Right renal pelvis (tissue), 4 donors: ENCODE measurements at regions not wholly inside any gene's neighbourhood (a gene's known extent, or its start where the extent isn't known, plus 50 kb on each side); places are given as distances from the start of the nearest gene placed in this dataset.
"Not testable (repeated sequence)": the region's sequence is repeated elsewhere in the genome, so short reads cannot be mapped to it uniquely, and the experiment has no call there.

Source experiments
- DNase-seq, 4 donors: peaks; one replicate each; pipeline ENCODE4 v3.0.0-alpha.2; 2013; ENCODE audit warnings: low read depth in 4 of 4, low spot score in 3 of 4, missing footprints in 1 of 4

DNA sequence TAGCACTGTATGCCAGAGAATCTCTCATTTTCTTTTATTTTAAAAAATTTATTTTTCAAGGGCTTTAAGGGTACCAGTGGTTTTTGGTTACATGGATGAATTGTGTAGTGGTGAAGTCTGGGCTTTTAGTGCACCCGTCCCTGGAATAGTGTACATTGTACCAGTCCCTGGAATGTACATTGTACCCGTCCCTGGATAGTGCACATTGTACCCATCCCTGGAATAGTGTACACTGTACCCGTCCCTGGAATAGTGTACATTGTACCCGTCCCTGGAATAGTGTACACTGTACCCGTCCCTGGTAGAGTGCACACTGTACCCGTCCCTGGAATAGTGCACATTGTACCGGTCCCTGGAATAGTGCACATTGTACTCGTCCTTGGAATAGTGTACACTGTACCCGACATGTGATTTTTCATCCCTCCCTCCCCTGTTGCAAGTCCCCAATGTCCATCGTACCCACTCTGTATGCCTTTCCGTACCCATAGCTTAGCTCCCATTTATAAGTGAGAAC is 56.1 kb upstream of the HELT start:
- DNase-seq: no peak

- not testable (repeated sequence) for DNase-seq
Observed at GRCh38 chr4:184965230-184966050, 52.9 kb upstream of the HELT start.

DNA sequence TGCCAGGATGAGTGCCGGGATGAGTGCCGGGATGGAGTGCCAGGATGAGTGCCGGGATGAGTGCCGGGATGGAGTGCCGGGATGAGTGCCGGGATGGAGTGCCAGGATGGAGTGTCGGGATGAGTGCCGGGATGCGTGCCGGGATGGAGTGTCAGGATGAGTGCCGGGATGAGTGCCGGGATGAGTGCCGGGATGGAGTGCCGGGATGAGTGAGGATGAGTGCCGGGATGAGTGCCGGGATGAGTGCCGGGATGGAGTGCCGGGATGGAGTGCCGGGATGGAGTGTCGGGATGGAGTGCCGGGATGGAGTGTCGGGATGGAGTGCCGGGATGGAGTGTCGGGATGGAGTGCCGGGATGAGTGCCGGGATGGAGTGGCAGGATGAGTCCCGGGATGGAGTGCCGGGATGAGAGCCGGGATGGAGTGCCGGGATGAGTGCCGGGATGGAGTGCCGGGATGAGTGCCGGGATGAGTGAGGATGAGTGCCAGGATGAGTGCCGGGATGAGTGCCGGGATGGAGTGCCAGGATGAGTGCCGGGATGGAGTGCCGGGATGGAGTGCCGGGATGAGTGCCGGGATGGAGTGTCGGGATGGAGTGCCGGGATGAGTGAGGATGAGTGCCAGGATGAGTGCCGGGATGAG is 52.1 kb upstream of the HELT start:
- not testable (repeated sequence) for DNase-seq

DNA sequence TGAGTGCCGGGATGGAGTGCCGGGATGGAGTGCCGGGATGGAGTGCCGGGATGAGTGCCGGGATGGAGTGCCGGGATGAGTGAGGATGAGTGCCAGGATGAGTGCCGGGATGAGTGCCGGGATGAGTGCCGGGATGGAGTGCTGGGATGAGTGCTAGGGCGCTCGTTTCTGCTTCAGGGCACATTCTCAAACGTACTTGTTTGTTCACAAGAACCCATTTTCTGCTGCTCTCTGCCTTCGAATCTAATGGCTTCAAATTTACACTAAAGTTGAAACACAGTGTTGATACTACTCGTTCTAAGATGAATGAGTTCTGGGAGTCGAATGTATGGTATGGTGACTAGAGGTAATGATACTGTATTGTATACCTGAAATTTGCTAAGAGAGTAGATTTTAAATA is 50.6 kb upstream of the HELT start:
- not testable (repeated sequence) for DNase-seq

DNA sequence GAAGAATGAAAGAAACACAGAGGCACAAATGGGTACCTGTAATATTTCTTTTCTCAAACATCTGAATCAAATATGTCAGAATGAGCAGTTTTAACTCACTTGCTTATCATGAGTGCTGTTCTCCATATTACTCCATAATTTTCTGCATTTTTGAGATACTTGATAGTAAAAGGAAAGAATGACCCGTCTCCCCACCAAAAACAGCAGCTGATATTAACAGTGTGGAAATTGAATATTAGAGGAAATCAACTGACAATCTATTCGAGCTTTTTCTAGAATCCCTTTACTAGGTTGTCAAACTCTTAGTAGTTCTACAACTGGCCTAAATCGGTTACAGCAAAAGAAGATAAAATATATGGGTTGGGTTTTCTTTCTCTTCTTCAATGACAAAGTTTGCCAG is 49.9 kb upstream of the HELT start:
- no peak for DNase-seq
